GM19372 (cell line): ENCODE measurements at regions not wholly inside any gene's neighbourhood (a gene's known extent, or its start where the extent isn't known, plus 50 kb on each side); places are given as distances from the start of the nearest gene placed in this dataset.

Source experiments
- ATAC-seq: cut with Tn5 transposase; IDR thresholded peaks from one replicate; pipeline ENCODE4 v1.9.1; 2021; ENCODE audit warnings: mild to moderate bottlenecking, low read depth, moderate library complexity; ENCODE audit not compliant: unreplicated experiment

GRCh38 chrX:6793000-6793399, 258.1 kb upstream of the VCX3A start:
- ATAC-seq: no peak

GRCh38 chrX:6783912-6784311, 249.0 kb upstream of the VCX3A start:
- ATAC-seq: no peak

GRCh38 chrX:6782831-6783230, 247.9 kb upstream of the VCX3A start:
- ATAC-seq: no peak

- ATAC-seq: no peak
Measured at GRCh38 chrX:6778544-6779503, 243.9 kb upstream of the VCX3A start.

GRCh38 chrX:6777238-6778002, 242.5 kb upstream of the VCX3A start:
- ATAC-seq: no peak

GRCh38 chrX:6770936-6771335, 236.0 kb upstream of the VCX3A start:
- ATAC-seq: no peak

GRCh38 chrX:6768881-6769280, 234.0 kb upstream of the VCX3A start:
- no peak for ATAC-seq

GRCh38 chrX:6761251-6761650, 226.3 kb upstream of the VCX3A start:
- no peak for ATAC-seq

GRCh38 chrX:6759655-6760375, 224.9 kb upstream of the VCX3A start:
- no peak for ATAC-seq

- no peak for ATAC-seq
Measured at GRCh38 chrX:6758234-6758633, 223.3 kb upstream of the VCX3A start.

GRCh38 chrX:6757631-6758030, 222.7 kb upstream of the VCX3A start:
- no peak for ATAC-seq

- ATAC-seq: no peak
Measured at GRCh38 chrX:6748595-6748994, 213.7 kb upstream of the VCX3A start.

- peak; percentile 90 for ATAC-seq
Measured at GRCh38 chrX:6738518-6739470, 203.9 kb upstream of the VCX3A start.

GRCh38 chrX:6734844-6735634, 200.1 kb upstream of the VCX3A start:
- no peak for ATAC-seq

- ATAC-seq: peak; percentile 42
Measured at GRCh38 chrX:6732101-6732500, 197.2 kb upstream of the VCX3A start.

- ATAC-seq: no peak
Measured at GRCh38 chrX:6729626-6730025, 194.7 kb upstream of the VCX3A start.

GRCh38 chrX:6718766-6719165, 183.8 kb upstream of the VCX3A start:
- ATAC-seq: no peak

- ATAC-seq: no peak
Measured at GRCh38 chrX:6708676-6709380, 173.9 kb upstream of the VCX3A start.
